ENCODE measurements at regions not wholly inside any gene's neighbourhood (a gene's known extent, or its start where the extent isn't known, plus 50 kb on each side); places are given as distances from the start of the nearest gene placed in this dataset.

- TF ChIP-seq, protein P1, sequence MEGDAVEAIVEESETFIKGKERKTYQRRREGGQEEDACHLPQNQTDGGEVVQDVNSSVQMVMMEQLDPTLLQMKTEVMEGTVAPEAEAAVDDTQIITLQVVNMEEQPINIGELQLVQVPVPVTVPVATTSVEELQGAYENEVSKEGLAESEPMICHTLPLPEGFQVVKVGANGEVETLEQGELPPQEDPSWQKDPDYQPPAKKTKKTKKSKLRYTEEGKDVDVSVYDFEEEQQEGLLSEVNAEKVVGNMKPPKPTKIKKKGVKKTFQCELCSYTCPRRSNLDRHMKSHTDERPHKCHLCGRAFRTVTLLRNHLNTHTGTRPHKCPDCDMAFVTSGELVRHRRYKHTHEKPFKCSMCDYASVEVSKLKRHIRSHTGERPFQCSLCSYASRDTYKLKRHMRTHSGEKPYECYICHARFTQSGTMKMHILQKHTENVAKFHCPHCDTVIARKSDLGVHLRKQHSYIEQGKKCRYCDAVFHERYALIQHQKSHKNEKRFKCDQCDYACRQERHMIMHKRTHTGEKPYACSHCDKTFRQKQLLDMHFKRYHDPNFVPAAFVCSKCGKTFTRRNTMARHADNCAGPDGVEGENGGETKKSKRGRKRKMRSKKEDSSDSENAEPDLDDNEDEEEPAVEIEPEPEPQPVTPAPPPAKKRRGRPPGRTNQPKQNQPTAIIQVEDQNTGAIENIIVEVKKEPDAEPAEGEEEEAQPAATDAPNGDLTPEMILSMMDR (conservative IDR thresholded peaks at IDR 0.05 in 1 of 2, IDR thresholded peaks at IDR 0.05 in 1 of 2; ENCODE audit: low read depth in 1 of 2, low read length in 2 of 2) = no peak
- TF ChIP-seq EZH2 (IDR thresholded peaks at IDR 0.05; ENCODE audit: low read length, missing control alignments) = no peak
These were observed 281.3 kb upstream of the TNRC6C start for GRCh38 chr17:77677211-77677610.
